Endodermal cell (in vitro differentiated cells): ENCODE measurements at regions not wholly inside any gene's neighbourhood (a gene's known extent, or its start where the extent isn't known, plus 50 kb on each side); places are given as distances from the start of the nearest gene placed in this dataset.
A peak's percentile ranks its signal among the peaks of the same experiment; 100 is the strongest.
"Not testable (repeated sequence)": the region's sequence is repeated elsewhere in the genome, so short reads cannot be mapped to it uniquely, and the experiment has no call there.

Experiments
- DNase-seq: peaks from one replicate; pipeline ENCODE4 v3.0.0-alpha.2; 2017
- H3K27ac ChIP-seq: 2 replicates; pipeline ENCODE4 v1.5.1; 2013; ENCODE audit warnings: mild to moderate bottlenecking, low read depth, low read length, moderate library complexity
- H3K27me3 ChIP-seq: 2 replicates; pipeline ENCODE4 v1.6.1; 2013; ENCODE audit warnings: mild to moderate bottlenecking, low read length, moderate library complexity; ENCODE audit not compliant: insufficient read depth, control insufficient read depth, poor library complexity, severe bottlenecking
- H3K36me3 ChIP-seq: 2 replicates; pipeline ENCODE4 v1.7.0; 2013; ENCODE audit warnings: mild to moderate bottlenecking, low read length, moderate library complexity; ENCODE audit not compliant: control insufficient read depth, insufficient read depth
- H3K4me1 ChIP-seq: one replicate; pipeline ENCODE4 v1.7.0; 2013; ENCODE audit warnings: low read length; ENCODE audit not compliant: control insufficient read depth, insufficient read depth
- H3K4me3 ChIP-seq: 2 replicates; pipeline ENCODE4 v1.5.1; 2013; ENCODE audit warnings: mild to moderate bottlenecking, low read length, moderate library complexity
- H3K9ac ChIP-seq: 2 replicates; pipeline ENCODE4 v1.6.1; 2013; ENCODE audit warnings: mild to moderate bottlenecking, low read length, moderate library complexity; ENCODE audit not compliant: poor library complexity, severe bottlenecking; ENCODE audit errors: extremely low read depth
- H3K9me3 ChIP-seq: 2 replicates; pipeline ENCODE4 v1.6.1; 2013; ENCODE audit warnings: mild to moderate bottlenecking, low read length, moderate library complexity; ENCODE audit not compliant: control insufficient read depth
- H3K27ac Mint-ChIP-seq: 2 replicates; pipeline ENCODE4 v1.8.0; 2020; ENCODE audit warnings: mixed read lengths
- H3K27me3 Mint-ChIP-seq: 2 replicates; pipeline ENCODE4 v1.8.0; 2021; ENCODE audit warnings: mild to moderate bottlenecking, mixed read lengths; ENCODE audit not compliant: insufficient read depth
- H3K36me3 Mint-ChIP-seq: 2 replicates; pipeline ENCODE4 v1.8.0; 2020; ENCODE audit warnings: low read depth, mixed read lengths
- H3K4me1 Mint-ChIP-seq: 2 replicates; pipeline ENCODE4 v1.8.0; 2020; ENCODE audit warnings: mixed read lengths
- H3K4me3 Mint-ChIP-seq: 2 replicates; pipeline ENCODE4 v1.8.0; 2020; ENCODE audit warnings: mild to moderate bottlenecking, moderate library complexity, mixed read lengths
- H3K9me3 Mint-ChIP-seq: 2 replicates; pipeline ENCODE4 v1.8.0; 2020; ENCODE audit warnings: mild to moderate bottlenecking, mixed read lengths
- WGBS, 2 experiments: methylation state at CpG; one replicate each; pipeline versions ENCODE4 v1.1.5 to v1.1.7; 2013; ENCODE audit warnings: missing lambda C conversion rate in 2 of 2, mixed read lengths in 1 of 2; ENCODE audit not compliant: insufficient coverage in 1 of 2, insufficient read length in 1 of 2; 5-methylcytosine and 5-hydroxymethylcytosine counted together
- TF ChIP-seq, protein P1 (sequence below): fragments of 200-600 bp; sonication (generic); conservative IDR thresholded peaks from 2 replicates; pipeline ENCODE4 v1.5.0; 2021; ENCODE audit warnings: antibody characterized with exemption, mild to moderate bottlenecking

DNA sequence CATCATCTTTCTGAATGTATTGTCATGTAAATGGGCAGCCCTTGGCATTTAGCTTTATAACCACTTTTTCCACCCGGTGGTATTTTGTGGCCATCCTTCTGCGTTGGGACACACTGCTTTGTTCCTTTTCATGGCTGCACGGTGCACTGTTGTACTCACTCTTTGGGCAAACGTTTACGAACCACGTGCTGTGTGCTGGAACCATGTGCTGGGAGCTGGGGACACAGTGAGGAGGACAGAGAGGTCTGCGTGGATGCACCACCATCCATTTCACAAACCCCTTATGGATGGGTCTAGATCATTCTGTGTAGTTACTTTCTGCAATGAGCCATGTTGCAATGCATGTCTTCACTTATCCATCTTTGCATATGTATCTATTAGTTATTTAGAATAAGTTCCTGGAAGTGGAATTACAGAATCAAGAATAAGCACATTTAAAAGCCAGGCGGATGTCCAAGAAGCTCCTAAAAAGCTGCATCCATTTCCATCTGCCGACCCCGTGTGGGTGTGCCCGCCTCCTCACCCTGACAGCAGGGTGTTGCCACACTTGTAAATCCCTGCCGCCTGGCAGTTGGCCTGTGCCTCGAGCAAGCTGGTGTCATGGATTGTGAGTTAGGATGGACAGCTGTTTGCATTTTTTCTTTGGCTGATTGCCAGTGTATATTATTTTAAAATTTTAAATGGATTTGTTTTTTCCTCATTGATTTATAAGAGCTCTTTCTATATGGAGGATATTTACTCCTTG is 183.8 kb downstream of the LAT start:
- not testable (repeated sequence) for H3K27ac Mint-ChIP-seq, H3K4me3 ChIP-seq, H3K27me3 ChIP-seq, H3K27ac ChIP-seq, H3K4me1 Mint-ChIP-seq, H3K36me3 ChIP-seq, H3K27me3 Mint-ChIP-seq, H3K9me3 ChIP-seq, H3K4me3 Mint-ChIP-seq, H3K36me3 Mint-ChIP-seq, DNase-seq, H3K4me1 ChIP-seq, H3K9ac ChIP-seq
- peaks cover 14% of the 10 kb centered on the region for H3K9me3 Mint-ChIP-seq
- WGBS, 2 experiments: 86 to 100% methylated on average over 2 to 12 of the region's 13 CpGs

DNA sequence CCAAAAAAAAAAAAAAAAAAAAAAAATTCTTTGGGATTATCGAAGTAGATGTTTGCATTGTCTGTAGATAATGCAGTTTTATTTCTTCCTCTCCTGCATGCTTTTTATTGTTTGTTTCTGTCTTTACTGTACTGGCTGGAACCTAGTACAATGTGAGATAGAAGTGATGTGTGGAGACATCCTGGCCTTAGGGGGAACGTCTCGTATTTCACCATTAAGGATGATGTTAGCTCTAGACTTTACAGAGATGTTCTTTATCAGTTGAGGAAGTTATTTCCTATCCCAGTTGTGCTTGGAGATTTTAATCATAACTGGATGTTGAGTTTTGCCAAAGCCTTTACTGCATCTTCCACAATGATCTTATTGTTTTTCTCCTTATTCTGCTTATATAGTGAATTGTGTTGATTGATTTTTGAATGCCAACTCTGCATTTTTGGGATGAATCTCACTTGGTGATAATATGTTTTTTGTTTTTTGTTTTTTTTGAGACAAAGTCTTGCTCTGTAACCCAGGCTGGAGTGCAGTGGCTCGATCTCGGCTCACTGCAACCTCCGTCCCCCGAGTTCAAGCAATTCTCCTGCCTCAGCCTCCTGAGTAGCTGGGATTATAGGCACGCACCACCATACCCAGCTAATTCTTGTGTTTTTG is 179.7 kb downstream of the LAT start:
- H3K4me1 Mint-ChIP-seq, H3K9me3 Mint-ChIP-seq: not testable (repeated sequence)

DNA sequence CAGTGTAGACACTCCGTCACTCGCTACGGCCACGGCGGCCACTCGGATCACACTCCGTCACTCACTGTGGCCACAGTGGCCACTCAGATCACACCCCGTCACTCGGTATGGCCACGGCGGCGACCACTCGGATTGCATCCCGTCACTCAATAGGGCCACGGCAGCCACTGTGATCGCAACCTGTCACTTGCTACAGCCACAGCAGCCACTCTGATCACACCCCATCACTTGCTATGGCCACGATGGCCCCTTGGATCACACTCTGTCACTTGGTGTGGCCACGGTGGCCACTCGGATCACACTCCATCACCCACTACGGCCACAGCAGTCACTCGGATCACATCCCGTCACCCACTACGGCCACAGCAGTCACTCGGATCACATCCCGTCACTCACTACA is 175.3 kb downstream of the LAT start:
- 94 to 95% methylated on average over 25 of the region's 25 CpGs for WGBS, 2 experiments
- not testable (repeated sequence) for H3K4me3 Mint-ChIP-seq, DNase-seq, H3K4me3 ChIP-seq, H3K36me3 Mint-ChIP-seq, H3K27ac ChIP-seq, H3K9ac ChIP-seq, H3K27ac Mint-ChIP-seq, H3K36me3 ChIP-seq, H3K27me3 Mint-ChIP-seq, H3K27me3 ChIP-seq, H3K9me3 Mint-ChIP-seq, H3K9me3 ChIP-seq
- peaks cover 10% of the 10 kb centered on the region for H3K4me1 ChIP-seq
- H3K4me1 Mint-ChIP-seq: peaks cover 19% of the 10 kb centered on the region

More for the DNA sequence above, 179.7 kb downstream of the LAT start:
- not testable (repeated sequence) for H3K4me1 ChIP-seq, H3K4me3 Mint-ChIP-seq, H3K27me3 ChIP-seq, H3K9me3 ChIP-seq, H3K9ac ChIP-seq, H3K36me3 ChIP-seq, H3K27ac ChIP-seq, H3K27ac Mint-ChIP-seq, H3K27me3 Mint-ChIP-seq, H3K36me3 Mint-ChIP-seq, DNase-seq, H3K4me3 ChIP-seq
- 92 to 97% methylated on average over 4 to 7 of the region's 8 CpGs for WGBS, 2 experiments

DNA sequence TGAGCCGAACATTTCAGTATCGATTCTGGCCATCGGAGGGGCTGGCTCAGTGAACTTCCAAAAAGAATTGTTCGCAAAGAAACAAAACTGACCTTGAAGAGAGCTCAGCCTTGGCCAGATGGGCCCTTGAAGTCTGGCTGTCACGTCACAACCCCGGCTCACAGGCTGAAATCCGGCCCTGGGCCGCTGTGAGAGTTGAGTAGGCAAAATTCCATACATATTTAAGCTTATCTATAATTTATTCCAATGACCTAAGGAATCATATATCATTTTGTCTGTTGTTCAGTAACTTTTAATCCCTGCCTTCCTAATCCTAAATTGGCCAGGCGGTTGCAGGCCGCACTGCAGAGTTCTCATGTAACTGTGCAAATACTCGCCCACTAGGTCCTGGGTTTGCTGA is 174.8 kb downstream of the LAT start:
- H3K4me3 ChIP-seq, H3K9ac ChIP-seq, H3K27me3 Mint-ChIP-seq, H3K4me3 Mint-ChIP-seq, H3K36me3 ChIP-seq, DNase-seq, H3K9me3 ChIP-seq, H3K9me3 Mint-ChIP-seq, H3K27ac Mint-ChIP-seq, H3K27me3 ChIP-seq, H3K36me3 Mint-ChIP-seq, H3K27ac ChIP-seq: not testable (repeated sequence)
- peaks cover 10% of the 10 kb centered on the region for H3K4me1 ChIP-seq
- H3K4me1 Mint-ChIP-seq: peaks cover 19% of the 10 kb centered on the region
- 95% methylated on average over 4 to 7 of the region's 11 CpGs for WGBS, 2 experiments

DNA sequence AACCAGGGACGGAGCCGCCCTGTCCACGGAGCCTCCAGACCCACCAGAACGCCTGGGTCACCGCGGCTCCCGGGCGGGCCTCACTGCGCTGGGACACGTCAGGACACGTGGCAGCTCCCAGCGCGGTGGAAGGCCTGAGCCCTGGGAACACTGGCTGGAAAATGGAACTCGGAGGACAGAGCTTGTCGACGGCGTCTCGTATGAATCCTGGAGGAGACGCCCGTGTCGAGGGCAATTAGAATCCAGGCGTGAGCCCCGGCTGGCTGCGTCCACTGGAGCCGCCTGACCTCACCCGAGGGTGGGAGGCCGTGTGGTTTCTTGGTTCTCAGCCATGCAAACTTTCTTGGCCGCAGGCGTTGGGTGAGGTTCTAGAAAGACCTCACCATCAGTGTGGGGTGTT is 173.9 kb downstream of the LAT start:
- Mint-ChIP-seq H3K9me3 (peaks cover 2% of the 10 kb centered on the region), H3K36me3 (no peaks in the 10 kb centered on the region), H3K27me3 (no peaks in the 10 kb centered on the region), H3K4me3 (no peak overlapping the region), H3K27ac (no peak overlapping the region), H3K4me1 (peaks cover 19% of the 10 kb centered on the region)
- H3K27ac ChIP-seq: no peak overlapping the region
- WGBS, 2 experiments: 96 to 99% methylated on average over 16 to 29 of the region's 29 CpGs
- H3K36me3 ChIP-seq: no peaks in the 10 kb centered on the region
- no peak overlapping the region for H3K9ac ChIP-seq
- H3K9me3 ChIP-seq: no peaks in the 10 kb centered on the region
- TF ChIP-seq, protein P1, sequence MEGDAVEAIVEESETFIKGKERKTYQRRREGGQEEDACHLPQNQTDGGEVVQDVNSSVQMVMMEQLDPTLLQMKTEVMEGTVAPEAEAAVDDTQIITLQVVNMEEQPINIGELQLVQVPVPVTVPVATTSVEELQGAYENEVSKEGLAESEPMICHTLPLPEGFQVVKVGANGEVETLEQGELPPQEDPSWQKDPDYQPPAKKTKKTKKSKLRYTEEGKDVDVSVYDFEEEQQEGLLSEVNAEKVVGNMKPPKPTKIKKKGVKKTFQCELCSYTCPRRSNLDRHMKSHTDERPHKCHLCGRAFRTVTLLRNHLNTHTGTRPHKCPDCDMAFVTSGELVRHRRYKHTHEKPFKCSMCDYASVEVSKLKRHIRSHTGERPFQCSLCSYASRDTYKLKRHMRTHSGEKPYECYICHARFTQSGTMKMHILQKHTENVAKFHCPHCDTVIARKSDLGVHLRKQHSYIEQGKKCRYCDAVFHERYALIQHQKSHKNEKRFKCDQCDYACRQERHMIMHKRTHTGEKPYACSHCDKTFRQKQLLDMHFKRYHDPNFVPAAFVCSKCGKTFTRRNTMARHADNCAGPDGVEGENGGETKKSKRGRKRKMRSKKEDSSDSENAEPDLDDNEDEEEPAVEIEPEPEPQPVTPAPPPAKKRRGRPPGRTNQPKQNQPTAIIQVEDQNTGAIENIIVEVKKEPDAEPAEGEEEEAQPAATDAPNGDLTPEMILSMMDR: no peak
- no peak overlapping the region for H3K4me3 ChIP-seq
- peaks cover 10% of the 10 kb centered on the region for H3K4me1 ChIP-seq
- no peaks in the 10 kb centered on the region for H3K27me3 ChIP-seq
- no peak for DNase-seq

DNA sequence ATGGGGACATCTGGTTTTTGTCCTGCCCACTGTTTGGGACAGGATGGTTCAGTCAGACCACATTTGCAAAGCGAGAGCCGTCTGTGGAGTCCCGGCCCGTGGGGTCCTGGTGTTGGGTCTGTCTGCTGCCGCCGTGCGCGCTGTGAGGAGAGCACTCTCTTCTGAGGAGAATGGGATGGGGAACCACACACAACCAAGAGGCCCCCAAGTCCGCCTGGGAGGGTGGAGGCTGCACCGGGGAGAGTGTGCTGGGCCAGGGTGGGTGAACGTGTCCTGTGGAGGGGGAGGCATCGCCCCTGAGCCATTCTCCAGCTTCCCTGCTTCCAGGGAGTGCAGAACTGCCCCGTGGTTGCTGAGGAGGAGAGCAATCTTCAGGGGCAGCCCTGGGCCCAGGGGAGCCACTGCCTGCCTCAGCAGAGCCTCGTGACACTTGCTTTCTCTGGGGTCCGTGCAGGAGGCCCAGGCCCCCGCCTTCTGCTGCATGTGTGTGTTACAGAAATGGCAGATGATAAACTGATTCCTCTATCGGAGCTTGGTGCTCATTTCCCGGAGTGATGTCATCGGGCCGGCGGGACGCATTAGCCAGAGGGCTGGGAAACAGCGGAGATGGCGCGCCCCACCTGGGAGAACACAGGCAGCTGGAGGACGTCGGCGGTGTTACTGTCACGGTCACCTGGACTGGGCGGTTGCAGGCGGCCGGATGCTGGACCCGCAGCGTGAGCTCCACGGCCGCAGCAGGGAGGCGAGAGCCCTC is 173.4 kb downstream of the LAT start:
- not testable (repeated sequence) for H3K4me3 Mint-ChIP-seq

More for the DNA sequence above, 173.4 kb downstream of the LAT start:
- peaks cover 10% of the 10 kb centered on the region for H3K4me1 ChIP-seq
- Mint-ChIP-seq H3K4me1 (peaks cover 19% of the 10 kb centered on the region), H3K27ac (peak overlapping the region; percentile 95)
- not testable (repeated sequence) for H3K27me3 ChIP-seq, H3K36me3 ChIP-seq, H3K27ac ChIP-seq, H3K4me3 ChIP-seq, DNase-seq, H3K9me3 Mint-ChIP-seq, H3K9ac ChIP-seq, H3K9me3 ChIP-seq, H3K36me3 Mint-ChIP-seq, H3K27me3 Mint-ChIP-seq
- WGBS, 2 experiments: 93 to 94% methylated on average over 15 to 37 of the region's 37 CpGs
